SK-N-SH (cell line): ENCODE measurements at regions not wholly inside any gene's neighbourhood (a gene's known extent, or its start where the extent isn't known, plus 50 kb on each side); places are given as distances from the start of the nearest gene placed in this dataset.
A peak's percentile ranks its signal among the peaks of the same experiment; 100 is the strongest.

ENCODE experiments used
- CTCF ChIA-PET: fragments of 300-600, 350-600 bp; formaldehyde crosslinking; extraction: SDS; loops from one replicate; lab custom pipeline; 2021; lab: Yijun Ruan, JAX
- POLR2A ChIA-PET: fragments of 350-600 bp; sonication (Branson Sonifier 250); formaldehyde crosslinking; extraction: SDS; loops from one replicate; lab custom pipeline; 2020; ENCODE audit warnings: antibody characterized with exemption, inconsistent platforms; lab: Yijun Ruan, JAX
- DNase-seq: peaks from one replicate; pipeline ENCODE4 v3.0.0; 2012
- H2AFZ ChIP-seq: fragments of 200-600 bp; sonication (generic); 2 replicates; pipeline ENCODE4 v1.8.1; 2016; ENCODE audit warnings: antibody characterized with exemption, mild to moderate bottlenecking, low read depth
- H3F3A ChIP-seq: fragments of 200-600 bp; sonication (generic); replicated peaks from 2 replicates; pipeline ENCODE3; 2016; ENCODE audit warnings: antibody characterized with exemption, mild to moderate bottlenecking; ENCODE audit not compliant: insufficient read depth
- H3K27ac ChIP-seq, 2 experiments: fragments of 200-500 bp in 1 of 2; fragments of 200-600 bp in 1 of 2; sonication (Bioruptor generic) in 1 of 2; sonication (generic), shearing (Covaris generic) in 1 of 2; 2 replicates each; pipeline versions ENCODE4 v1.5.1 to v1.6.1; 2014 to 2016; ENCODE audit warnings: low read depth in 2 of 2, inconsistent platforms in 1 of 2, low read length in 1 of 2, mild to moderate bottlenecking in 1 of 2, mixed read lengths in 1 of 2
- H3K27me3 ChIP-seq: fragments of 200-600 bp; sonication (generic), shearing (Covaris generic); 2 replicates; pipeline ENCODE4 v1.6.1; 2016; ENCODE audit warnings: mixed run types; ENCODE audit not compliant: insufficient read depth
- H3K36me3 ChIP-seq, 2 experiments: fragments of 200-500 bp in 1 of 2; fragments of 200-600 bp in 1 of 2; sonication (Bioruptor generic) in 1 of 2; sonication (generic) in 1 of 2; replicated peaks in 1 of 2; 2 replicates each; pipeline versions ENCODE3 to v1.5.1; 2014 to 2016; ENCODE audit warnings: low read length in 1 of 2, mild to moderate bottlenecking in 1 of 2; ENCODE audit not compliant: insufficient read depth in 2 of 2, control insufficient read depth in 1 of 2
- H3K4me1 ChIP-seq, 2 experiments: fragments of 200-500 bp in 1 of 2; fragments of 200-600 bp in 1 of 2; sonication (Bioruptor generic) in 1 of 2; sonication (generic), shearing (Covaris generic) in 1 of 2; 2 replicates each; pipeline versions ENCODE4 v1.5.1 to v1.6.1; 2014 to 2016; ENCODE audit warnings: low read depth in 1 of 2, low read length in 1 of 2, mixed run types in 1 of 2; ENCODE audit not compliant: insufficient read depth in 2 of 2, control insufficient read depth in 1 of 2
- H3K4me2 ChIP-seq: fragments of 200-600 bp; sonication (generic), shearing (Covaris generic); 2 replicates; pipeline ENCODE4 v1.6.1; 2017; ENCODE audit warnings: mixed run types
- H3K4me3 ChIP-seq, 2 experiments: fragments of 200-500 bp in 1 of 2; fragments of 200-600 bp in 1 of 2; sonication (Bioruptor generic) in 1 of 2; sonication (generic), shearing (Covaris generic) in 1 of 2; 2 replicates each; pipeline versions ENCODE4 v1.5.1 to v1.8.1; 2014 to 2016; ENCODE audit warnings: low read depth in 2 of 2, inconsistent platforms in 1 of 2, low read length in 1 of 2, mild to moderate bottlenecking in 1 of 2, mixed read lengths in 1 of 2, moderate library complexity in 1 of 2
- H3K79me2 ChIP-seq: fragments of 200-600 bp; sonication (generic); 2 replicates; pipeline ENCODE4 v1.8.1; 2017; ENCODE audit warnings: mild to moderate bottlenecking; ENCODE audit not compliant: insufficient read depth
- H3K9ac ChIP-seq: fragments of 200-600 bp; sonication (generic); 2 replicates; pipeline ENCODE4 v1.6.1; 2017; ENCODE audit warnings: mixed run types
- H3K9me2 ChIP-seq: fragments of 200-600 bp; sonication (generic); 2 replicates; pipeline ENCODE4 v1.6.1; 2017; ENCODE audit warnings: mixed run types
- H3K9me3 ChIP-seq: fragments of 200-600 bp; sonication (generic); 2 replicates; pipeline ENCODE4 v1.6.1; 2017; ENCODE audit warnings: mixed run types, mild to moderate bottlenecking, moderate library complexity
- H4K20me1 ChIP-seq: fragments of 200-600 bp; sonication (generic); 2 replicates; pipeline ENCODE4 v1.6.1; 2017; ENCODE audit warnings: mild to moderate bottlenecking, mixed run types; ENCODE audit not compliant: insufficient read depth
- ELF1 ChIP-seq: IDR thresholded peaks from 2 replicates; pipeline ENCODE4 v1.4.0; 2012
- FOXM1 ChIP-seq: IDR thresholded peaks from 2 replicates; pipeline ENCODE4 v1.4.0; 2012; ENCODE audit warnings: low read depth, mild to moderate bottlenecking
- GABPA ChIP-seq: IDR thresholded peaks from 2 replicates; pipeline ENCODE4 v1.4.0; 2012; ENCODE audit warnings: low read depth, mild to moderate bottlenecking
- MXI1 ChIP-seq: IDR thresholded peaks from 2 replicates; pipeline ENCODE4 v1.6.1; 2012; ENCODE audit warnings: mild to moderate bottlenecking, low read depth, low read length, improper control_type of control experiment
- NFIC ChIP-seq: IDR thresholded peaks from 2 replicates; pipeline ENCODE4 v1.4.0; 2012; ENCODE audit warnings: borderline replicate concordance
- POLR2AphosphoS5 ChIP-seq: IDR thresholded peaks from 2 replicates; pipeline ENCODE4 v1.6.1; 2012; ENCODE audit warnings: low read depth, low read length
- RAD21 ChIP-seq: IDR thresholded peaks from 2 replicates; pipeline ENCODE4 v1.6.1; 2012; ENCODE audit warnings: mild to moderate bottlenecking, low read length
- RFX5 ChIP-seq: IDR thresholded peaks from 2 replicates; pipeline ENCODE4 v1.6.1; 2012; ENCODE audit warnings: mild to moderate bottlenecking, improper control_type of control experiment, low read length
- RXRA ChIP-seq: IDR thresholded peaks from 2 replicates; pipeline ENCODE4 v1.4.0; 2012; ENCODE audit warnings: low read depth, mild to moderate bottlenecking, borderline replicate concordance
- SIN3A ChIP-seq: IDR thresholded peaks from 2 replicates; pipeline ENCODE4 v1.6.1; 2012; ENCODE audit warnings: low read depth, mild to moderate bottlenecking, low read length, moderate library complexity, borderline replicate concordance
- TAF1 ChIP-seq: IDR thresholded peaks from 2 replicates; pipeline ENCODE4 v1.6.1; 2012; ENCODE audit warnings: low read depth, mild to moderate bottlenecking, low read length, moderate library complexity, borderline replicate concordance
- TCF12 ChIP-seq: IDR thresholded peaks from 2 replicates; pipeline ENCODE4 v1.4.0; 2012
- YY1 ChIP-seq: IDR thresholded peaks from 2 replicates; pipeline ENCODE4 v1.4.0; 2012; ENCODE audit warnings: low read depth, mild to moderate bottlenecking
- WGBS: methylation state at CpG from one replicate; pipeline ENCODE4 v1.1.6; 2017; ENCODE audit warnings: low lambda C conversion rate; 5-methylcytosine and 5-hydroxymethylcytosine counted together
- TF ChIP-seq, protein P1 (sequence below): IDR thresholded peaks from 2 replicates; pipeline ENCODE4 v1.4.0; 2012; ENCODE audit warnings: low read depth, borderline replicate concordance
- TF ChIP-seq, protein P2 (sequence below): IDR thresholded peaks from 2 replicates; pipeline ENCODE4 v1.4.0; 2012; ENCODE audit warnings: low read depth

DNA sequence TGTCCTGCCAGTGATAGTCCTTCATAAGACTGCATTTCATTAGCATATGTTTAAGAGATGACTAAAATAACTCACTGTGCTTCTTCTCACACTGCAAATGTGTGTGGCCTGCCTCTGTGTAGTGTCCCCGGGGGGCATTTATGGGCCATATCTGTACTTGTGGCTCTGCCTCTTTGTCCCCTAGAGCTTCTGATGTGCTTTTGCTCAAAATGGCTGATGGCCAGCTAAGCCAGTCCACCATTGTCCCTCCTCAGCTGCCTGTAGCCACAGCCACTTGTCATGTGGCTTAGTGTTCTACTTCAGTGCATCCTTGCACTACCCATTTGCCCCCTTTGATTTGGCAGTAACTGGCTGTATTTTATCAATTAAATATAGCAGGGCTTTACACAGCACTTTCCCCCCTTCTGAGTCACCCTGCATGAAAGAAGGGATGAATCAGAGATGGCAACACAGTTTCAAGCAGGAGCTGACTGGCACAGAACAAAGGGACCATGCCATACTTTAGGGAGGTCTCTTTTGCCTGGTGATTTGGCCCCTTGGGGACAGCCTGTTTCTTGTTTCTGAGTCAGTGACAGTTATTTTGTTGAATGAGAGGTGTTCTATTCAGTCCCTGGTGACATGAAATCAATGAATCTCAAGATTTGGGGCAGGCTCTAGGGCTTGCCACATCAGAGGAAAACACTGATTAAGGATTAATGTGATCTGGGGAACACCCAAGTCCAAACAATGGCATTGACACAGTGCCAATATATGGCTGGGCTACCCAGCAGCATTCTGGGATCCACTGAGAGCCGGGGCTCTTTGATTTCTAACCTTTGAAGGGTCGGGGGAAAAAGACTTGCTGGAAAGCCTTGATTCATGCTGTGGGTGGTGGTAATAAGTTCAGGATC, 245.5 kb downstream of the SMARCA2 start (continued):
- no peak for TF ChIP-seq POLR2AphosphoS5

DNA sequence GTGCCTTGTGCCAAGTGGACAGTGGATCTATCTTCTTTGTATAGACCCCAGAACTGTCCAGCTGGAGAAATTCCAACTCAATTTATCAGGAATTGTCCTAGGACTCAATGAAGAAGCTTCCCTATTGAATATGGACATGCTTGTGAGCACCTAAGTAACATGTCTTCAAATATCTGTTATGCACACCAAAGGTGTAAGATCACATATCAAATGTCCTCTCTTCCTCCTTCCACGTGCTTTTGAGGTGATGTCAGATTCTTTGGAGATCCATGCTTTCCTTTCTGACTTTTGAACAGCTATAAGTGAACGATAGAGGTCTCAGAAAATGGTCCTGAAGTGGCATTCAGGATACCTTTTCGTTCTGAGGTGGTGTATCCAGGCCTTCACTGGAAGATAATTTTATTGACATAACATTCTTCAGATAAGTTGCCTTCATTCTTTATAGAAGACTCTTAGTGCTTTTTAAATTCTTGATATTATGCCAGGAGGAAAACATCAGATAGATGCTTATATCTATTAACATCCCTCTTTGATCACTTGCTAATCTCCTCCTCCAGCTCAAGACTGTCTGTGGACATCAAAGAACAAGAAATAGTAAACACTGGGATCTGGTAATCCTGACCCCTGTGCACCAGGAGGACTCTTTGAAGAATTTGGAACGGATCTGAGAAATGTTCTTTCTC, 246.4 kb downstream of the SMARCA2 start:
- Histone ChIP-seq H3K4me3 (no peak overlapping the region), H3K27ac (no peak overlapping the region), H3K4me1 (peaks cover 0 to 4% of the 10 kb centered on the region in 2 experiments; a peak in 2 of 4 replicates), H3K36me3 (no peaks in the 10 kb centered on the region), H3K79me2 (no peaks in the 10 kb centered on the region), H3K9me3 (no peaks in the 10 kb centered on the region), H2AFZ (peak overlapping the region; percentile 77; the same call in 1 of the 2 replicates), H3F3A (no peaks in the 10 kb centered on the region), H4K20me1 (no peaks in the 10 kb centered on the region), H3K27me3 (no peaks in the 10 kb centered on the region; the same call in 1 of the 2 replicates), H3K9me2 (no peaks in the 10 kb centered on the region), H3K9ac (no peak overlapping the region), H3K4me2 (no peak overlapping the region)
- 66% methylated on average over 4 of the region's 4 CpGs for WGBS
- TF ChIP-seq FOXM1 (no peak), POLR2AphosphoS5 (no peak), RXRA (no peak), ELF1 (no peak), YY1 (no peak), TCF12 (no peak), TAF1 (no peak), GABPA (no peak), MXI1 (no peak), RAD21 (no peak), SIN3A (no peak), NFIC (no peak), RFX5 (no peak)
- TF ChIP-seq, protein P1, sequence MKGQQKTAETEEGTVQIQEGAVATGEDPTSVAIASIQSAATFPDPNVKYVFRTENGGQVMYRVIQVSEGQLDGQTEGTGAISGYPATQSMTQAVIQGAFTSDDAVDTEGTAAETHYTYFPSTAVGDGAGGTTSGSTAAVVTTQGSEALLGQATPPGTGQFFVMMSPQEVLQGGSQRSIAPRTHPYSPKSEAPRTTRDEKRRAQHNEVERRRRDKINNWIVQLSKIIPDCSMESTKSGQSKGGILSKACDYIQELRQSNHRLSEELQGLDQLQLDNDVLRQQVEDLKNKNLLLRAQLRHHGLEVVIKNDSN = no peak
- TF ChIP-seq, protein P2, sequence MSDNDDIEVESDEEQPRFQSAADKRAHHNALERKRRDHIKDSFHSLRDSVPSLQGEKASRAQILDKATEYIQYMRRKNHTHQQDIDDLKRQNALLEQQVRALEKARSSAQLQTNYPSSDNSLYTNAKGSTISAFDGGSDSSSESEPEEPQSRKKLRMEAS = no peak
- DNase-seq = no peak
- CTCF ChIA-PET = no interaction called here
- POLR2A ChIA-PET = no interaction called here
